Ishikawa (cell line): ENCODE measurements at regions not wholly inside any gene's neighbourhood (a gene's known extent, or its start where the extent isn't known, plus 50 kb on each side); places are given as distances from the start of the nearest gene placed in this dataset.

Experiments used
- CEBPB ChIP-seq: IDR thresholded peaks from 2 replicates; pipeline ENCODE4 v1.6.1; 2012
- CREB1 ChIP-seq: IDR thresholded peaks from 2 replicates; pipeline ENCODE4 v1.6.1; 2012; ENCODE audit warnings: low read depth
- EGR1 ChIP-seq: IDR thresholded peaks from 2 replicates; pipeline ENCODE4 v1.6.1; 2012
- EP300 ChIP-seq: IDR thresholded peaks from 2 replicates; pipeline ENCODE4 v1.6.1; 2012; ENCODE audit warnings: borderline replicate concordance
- FOXM1 ChIP-seq: IDR thresholded peaks from 2 replicates; pipeline ENCODE4 v1.6.1; 2012; ENCODE audit warnings: low read depth, borderline replicate concordance
- NFIC ChIP-seq: IDR thresholded peaks from 2 replicates; pipeline ENCODE4 v1.6.1; 2012
- RAD21 ChIP-seq: IDR thresholded peaks from 2 replicates; pipeline ENCODE4 v1.6.1; 2012; ENCODE audit warnings: low read depth
- TAF1 ChIP-seq: IDR thresholded peaks from 2 replicates; pipeline ENCODE4 v1.6.1; 2012; ENCODE audit warnings: low read depth, mild to moderate bottlenecking
- TCF12 ChIP-seq: IDR thresholded peaks from 2 replicates; pipeline ENCODE4 v1.6.1; 2012; ENCODE audit warnings: low read depth
- TEAD4 ChIP-seq: IDR thresholded peaks from 2 replicates; pipeline ENCODE4 v1.6.1; 2012
- USF1 ChIP-seq: IDR thresholded peaks from 2 replicates; pipeline ENCODE4 v1.6.1; 2012
- YY1 ChIP-seq: IDR thresholded peaks from 2 replicates; pipeline ENCODE4 v1.6.1; 2012; ENCODE audit warnings: low read depth
- ZBTB7A ChIP-seq: IDR thresholded peaks from 2 replicates; pipeline ENCODE4 v1.6.1; 2012; ENCODE audit warnings: low read depth
- TF ChIP-seq, protein P1 (sequence below): IDR thresholded peaks from 2 replicates; pipeline ENCODE4 v1.6.1; 2012; ENCODE audit warnings: low read depth, mild to moderate bottlenecking
- TF ChIP-seq, protein P2 (sequence below): IDR thresholded peaks from 2 replicates; pipeline ENCODE4 v1.6.1; 2012

DNA sequence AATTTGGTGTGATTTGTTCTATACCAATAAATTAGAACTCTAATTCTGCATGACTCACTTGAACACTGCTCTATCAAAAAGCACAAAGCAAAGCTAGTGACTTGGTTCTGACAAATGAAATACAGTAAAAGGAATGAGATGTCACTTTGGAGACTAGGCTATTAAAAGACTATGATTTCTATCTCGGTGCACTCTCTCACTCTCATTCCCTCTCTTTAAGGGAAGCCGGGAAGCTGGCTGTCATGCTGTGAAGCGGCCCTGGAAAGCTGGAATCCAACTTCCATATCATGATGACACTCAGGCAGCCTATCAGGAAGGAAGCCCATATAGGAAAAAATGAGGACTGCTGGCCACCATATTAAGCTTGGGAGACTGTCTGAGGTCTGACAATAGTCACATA, 590.1 kb upstream of the CBLB start:
- TF ChIP-seq ZBTB7A (no peak), CREB1 (no peak)

DNA sequence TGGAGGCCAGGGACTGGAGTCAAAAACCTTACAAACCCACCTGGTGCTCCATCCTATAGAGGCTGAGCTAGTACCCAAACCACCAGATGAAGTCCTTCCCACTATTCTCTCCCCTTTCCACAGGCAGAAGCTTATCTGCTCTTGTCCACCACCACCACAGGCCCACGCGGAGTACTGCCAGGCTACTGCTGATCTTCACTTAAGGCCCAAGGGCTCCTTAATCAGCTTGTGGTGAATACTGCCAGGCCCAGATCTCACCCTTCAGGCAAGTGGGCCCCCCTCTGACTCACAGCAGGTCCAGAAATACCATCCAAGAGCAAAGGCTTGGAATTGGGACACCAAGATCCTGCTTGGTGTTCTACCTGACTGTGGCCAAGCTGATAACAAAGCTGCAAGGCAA, 598.1 kb upstream of the CBLB start:
- no peak for TF ChIP-seq USF1
- TF ChIP-seq RAD21 = no peak
- TF ChIP-seq TEAD4 = no peak
- no peak for TF ChIP-seq NFIC
- TF ChIP-seq, protein P1, sequence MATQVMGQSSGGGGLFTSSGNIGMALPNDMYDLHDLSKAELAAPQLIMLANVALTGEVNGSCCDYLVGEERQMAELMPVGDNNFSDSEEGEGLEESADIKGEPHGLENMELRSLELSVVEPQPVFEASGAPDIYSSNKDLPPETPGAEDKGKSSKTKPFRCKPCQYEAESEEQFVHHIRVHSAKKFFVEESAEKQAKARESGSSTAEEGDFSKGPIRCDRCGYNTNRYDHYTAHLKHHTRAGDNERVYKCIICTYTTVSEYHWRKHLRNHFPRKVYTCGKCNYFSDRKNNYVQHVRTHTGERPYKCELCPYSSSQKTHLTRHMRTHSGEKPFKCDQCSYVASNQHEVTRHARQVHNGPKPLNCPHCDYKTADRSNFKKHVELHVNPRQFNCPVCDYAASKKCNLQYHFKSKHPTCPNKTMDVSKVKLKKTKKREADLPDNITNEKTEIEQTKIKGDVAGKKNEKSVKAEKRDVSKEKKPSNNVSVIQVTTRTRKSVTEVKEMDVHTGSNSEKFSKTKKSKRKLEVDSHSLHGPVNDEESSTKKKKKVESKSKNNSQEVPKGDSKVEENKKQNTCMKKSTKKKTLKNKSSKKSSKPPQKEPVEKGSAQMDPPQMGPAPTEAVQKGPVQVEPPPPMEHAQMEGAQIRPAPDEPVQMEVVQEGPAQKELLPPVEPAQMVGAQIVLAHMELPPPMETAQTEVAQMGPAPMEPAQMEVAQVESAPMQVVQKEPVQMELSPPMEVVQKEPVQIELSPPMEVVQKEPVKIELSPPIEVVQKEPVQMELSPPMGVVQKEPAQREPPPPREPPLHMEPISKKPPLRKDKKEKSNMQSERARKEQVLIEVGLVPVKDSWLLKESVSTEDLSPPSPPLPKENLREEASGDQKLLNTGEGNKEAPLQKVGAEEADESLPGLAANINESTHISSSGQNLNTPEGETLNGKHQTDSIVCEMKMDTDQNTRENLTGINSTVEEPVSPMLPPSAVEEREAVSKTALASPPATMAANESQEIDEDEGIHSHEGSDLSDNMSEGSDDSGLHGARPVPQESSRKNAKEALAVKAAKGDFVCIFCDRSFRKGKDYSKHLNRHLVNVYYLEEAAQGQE = no peak
- TF ChIP-seq, protein P2, sequence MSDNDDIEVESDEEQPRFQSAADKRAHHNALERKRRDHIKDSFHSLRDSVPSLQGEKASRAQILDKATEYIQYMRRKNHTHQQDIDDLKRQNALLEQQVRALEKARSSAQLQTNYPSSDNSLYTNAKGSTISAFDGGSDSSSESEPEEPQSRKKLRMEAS = no peak
- no peak for TF ChIP-seq TAF1
- no peak for TF ChIP-seq YY1
- no peak for TF ChIP-seq EP300

DNA sequence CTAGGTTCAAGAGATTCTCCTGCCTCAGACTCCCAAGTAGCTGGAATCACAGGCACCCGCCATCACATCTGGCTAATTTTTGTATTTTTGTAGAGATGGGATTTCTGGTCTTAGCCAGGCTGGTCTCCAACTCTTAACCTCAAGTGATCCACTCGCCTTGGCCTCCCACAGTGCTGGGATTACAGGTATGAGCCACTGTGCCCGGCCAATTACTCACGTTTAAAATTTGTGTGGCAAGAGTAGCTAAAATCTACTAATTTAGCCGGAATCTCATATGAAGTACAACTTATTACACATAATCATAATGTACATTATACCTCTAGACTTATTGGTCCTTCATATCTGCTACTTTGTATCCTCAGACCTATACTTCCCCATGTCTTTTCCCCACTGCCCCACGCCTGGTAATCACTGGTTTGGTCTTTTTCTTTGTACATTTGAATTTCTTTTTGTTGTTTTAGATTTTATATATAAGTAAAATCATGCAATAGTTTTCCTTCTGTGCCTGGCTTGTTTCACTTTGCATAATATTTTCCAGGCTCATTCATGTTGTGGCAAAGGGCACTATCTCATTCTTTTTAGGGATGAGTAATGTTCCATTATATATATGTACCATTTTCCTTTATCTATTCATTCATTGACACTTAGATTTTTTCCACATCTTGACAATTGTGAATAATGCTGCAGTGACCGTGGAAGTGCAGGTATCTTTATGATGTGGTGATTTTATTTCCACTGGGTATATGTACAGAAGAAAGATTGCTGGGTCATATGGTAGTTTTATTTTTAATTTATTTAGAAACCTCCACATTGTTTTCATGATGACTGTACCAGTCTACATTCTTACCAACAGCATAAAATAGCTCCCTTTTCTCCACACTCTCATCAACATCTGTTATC, 605.0 kb upstream of the CBLB start:
- TF ChIP-seq EP300 = no peak
- TF ChIP-seq NFIC = no peak
- no peak for TF ChIP-seq YY1

DNA sequence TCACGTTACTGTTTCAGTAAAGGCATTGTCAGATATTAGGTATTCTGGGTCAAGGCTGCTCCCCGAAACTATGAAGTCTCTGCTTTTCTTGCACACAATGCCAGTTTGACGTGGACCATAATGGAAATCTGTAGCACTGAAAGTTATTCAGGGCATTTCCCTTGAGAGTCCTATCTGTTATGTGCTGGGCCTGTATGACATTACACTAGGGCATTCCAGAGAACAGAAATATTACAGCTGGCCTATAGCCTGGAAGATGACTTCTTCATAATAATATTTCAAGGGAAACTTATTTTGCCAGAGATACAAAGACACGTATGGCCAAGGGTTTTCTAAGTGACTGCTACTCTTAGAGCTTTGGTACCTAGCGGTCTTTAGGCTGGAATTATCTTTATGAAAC, 613.6 kb upstream of the CBLB start:
- TF ChIP-seq ZBTB7A = no peak
- no peak for TF ChIP-seq NFIC
- TF ChIP-seq USF1 = no peak

DNA sequence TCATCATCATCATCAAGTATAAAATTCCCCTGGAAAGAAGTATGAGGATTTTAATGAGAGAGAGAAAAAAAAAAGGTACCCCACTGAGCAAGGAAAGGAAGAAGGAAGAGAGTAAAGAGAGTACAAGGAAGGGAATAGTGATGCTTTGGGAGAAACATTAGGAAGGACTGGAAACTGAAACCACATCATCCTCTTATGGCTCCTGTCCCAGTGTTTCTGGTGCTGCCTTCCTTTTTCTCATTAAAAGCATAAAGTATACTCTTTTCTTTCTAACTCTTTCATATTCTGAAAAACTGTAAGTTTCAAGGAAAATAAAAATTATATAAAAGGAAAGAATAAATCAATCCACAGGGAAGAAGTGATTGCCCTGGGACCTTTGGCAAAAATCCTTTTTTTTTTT, 616.4 kb upstream of the CBLB start:
- TF ChIP-seq EP300 = no peak
- TF ChIP-seq, protein P1 = no peak
- no peak for TF ChIP-seq FOXM1
- TF ChIP-seq, protein P2 = no peak
- TF ChIP-seq RAD21 = no peak
- no peak for TF ChIP-seq TCF12
- TF ChIP-seq NFIC = no peak
- no peak for TF ChIP-seq ZBTB7A
- no peak for TF ChIP-seq USF1
- no peak for TF ChIP-seq CREB1
- no peak for TF ChIP-seq EGR1
- TF ChIP-seq CEBPB = no peak
- TF ChIP-seq YY1 = no peak
- no peak for TF ChIP-seq TAF1
- TF ChIP-seq TEAD4 = no peak

- TF ChIP-seq, protein P1 = no peak
- TF ChIP-seq FOXM1 (no peak), TEAD4 (no peak), NFIC (no peak)
Observed at GRCh38 chr3:106485802-106486201, 617.0 kb upstream of the CBLB start.
